K562 (cell line): ENCODE measurements at regions not wholly inside any gene's neighbourhood (a gene's known extent, or its start where the extent isn't known, plus 50 kb on each side); places are given as distances from the start of the nearest gene placed in this dataset.

Source experiments
- ATAC-seq: fragments of 200-7000 bp; cut with Tn5 transposase; 3 replicates; pipeline ENCODE4 v1.9.1; 2020; ENCODE audit warnings: moderate library complexity
- BruUV-seq: library from RNA; stranded (reverse); fragments of 400-500 nt; replicated peaks from 2 replicates; lab custom pipeline; 2021; lab: Mats Ljungman, UMichigan
- CTCF ChIA-PET: fragments of 300-600 bp; formaldehyde crosslinking; extraction: SDS; loops from one replicate; lab custom pipeline; 2021; ENCODE audit warnings: low intra/inter-chr PET ratio; lab: Yijun Ruan, JAX
- POLR2A ChIA-PET: fragments of 300-600, 350-650 bp; sonication (Branson Sonifier 250); formaldehyde crosslinking; extraction: SDS; loops from one replicate; lab custom pipeline; 2021; ENCODE audit warnings: antibody characterized with exemption, inconsistent platforms; lab: Yijun Ruan, JAX
- DNase-seq, 4 experiments: peaks; one replicate each; pipeline versions ENCODE4 v3.0.0 to v3.0.0-alpha.2; 2011 to 2018; ENCODE audit warnings: low spot score in 3 of 4, mixed read lengths in 3 of 4; ENCODE audit errors: extremely low read depth in 1 of 4
- FAIRE-seq: peaks from 2 replicates; lab custom pipeline; 2011; peaks lifted over from hg19 to GRCh38; lab: Jason Lieb, UNC
- H2AFZ ChIP-seq: 2 replicates; pipeline ENCODE4 v1.6.0; 2011; ENCODE audit warnings: low read depth, low read length, control low read depth, inconsistent platforms
- H3K27ac ChIP-seq: fragments of 200-600 bp; 3 replicates; pipeline ENCODE4 v1.8.0; 2011; ENCODE audit warnings: low read depth, mild to moderate bottlenecking, control low read depth, inconsistent platforms, low read length, moderate library complexity, mixed read lengths; ENCODE audit errors: extremely low read depth
- H3K27me3 ChIP-seq, 2 experiments: fragments of 300-600 bp in 1 of 2; 2 replicates in 1 of 2; 3 replicates in 1 of 2; pipeline versions ENCODE4 v1.6.0 to v1.8.0; 2011; ENCODE audit warnings: inconsistent platforms in 2 of 2, low read length in 2 of 2, mild to moderate bottlenecking in 1 of 2, mixed read lengths in 1 of 2, moderate library complexity in 1 of 2; ENCODE audit not compliant: control insufficient read depth in 2 of 2, insufficient read depth in 2 of 2
- H3K36me3 ChIP-seq: fragments of 300-600 bp; 3 replicates; pipeline ENCODE4 v1.8.0; 2011; ENCODE audit warnings: mild to moderate bottlenecking, low read length, inconsistent platforms; ENCODE audit not compliant: control insufficient read depth, insufficient read depth
- H3K4me1 ChIP-seq, 2 experiments: fragments of 200-600 bp in 1 of 2; replicated peaks in 1 of 2; 2 replicates in 1 of 2; 3 replicates in 1 of 2; pipeline versions ENCODE4 v1.5.1 to v1.8.0; 2011; ENCODE audit warnings: inconsistent platforms in 2 of 2, low read length in 2 of 2, mild to moderate bottlenecking in 1 of 2, mixed read lengths in 1 of 2, moderate library complexity in 1 of 2; ENCODE audit not compliant: control insufficient read depth in 2 of 2, insufficient read depth in 2 of 2
- H3K4me2 ChIP-seq: 2 replicates; pipeline ENCODE4 v1.6.1; 2011; ENCODE audit warnings: low read length, control low read depth, inconsistent platforms, mixed read lengths; ENCODE audit not compliant: insufficient read depth
- H3K4me3 ChIP-seq: fragments of 200-600 bp; sonication (generic), shearing (Covaris generic); 2 replicates; pipeline ENCODE4 v1.5.1; 2016; ENCODE audit warnings: control low read depth, inconsistent platforms
- H3K79me2 ChIP-seq: fragments of 200-600 bp; 3 replicates; pipeline ENCODE4 v1.8.0; 2011; ENCODE audit warnings: low read length, inconsistent platforms; ENCODE audit not compliant: control insufficient read depth, insufficient read depth
- H3K9ac ChIP-seq, 2 experiments: 2 replicates each; pipeline versions ENCODE4 v1.6.0 to v1.6.1; 2011; ENCODE audit warnings: low read depth in 2 of 2, low read length in 2 of 2, control low read depth in 1 of 2, inconsistent platforms in 1 of 2, mild to moderate bottlenecking in 1 of 2, mixed read lengths in 1 of 2; ENCODE audit not compliant: insufficient read depth in 1 of 2
- H3K9me1 ChIP-seq: one replicate; pipeline ENCODE4 v1.6.0; 2011; ENCODE audit warnings: inconsistent platforms, mild to moderate bottlenecking, low read length, moderate library complexity; ENCODE audit not compliant: control insufficient read depth, insufficient read depth
- H3K9me3 ChIP-seq: replicated peaks from 2 replicates; pipeline ENCODE4 v1.5.1; 2011; ENCODE audit warnings: low read depth, low read length, inconsistent platforms; ENCODE audit not compliant: control insufficient read depth, insufficient read depth
- H4K20me1 ChIP-seq: replicated peaks from 2 replicates; pipeline ENCODE4 v1.6.1; 2011; ENCODE audit warnings: low read length, inconsistent platforms, mixed read lengths; ENCODE audit not compliant: control insufficient read depth, insufficient read depth
- COPS2 ChIP-seq: fragments of 450-650 bp; conservative IDR thresholded peaks from 2 replicates; pipeline ENCODE4 v1.6.1; 2016; ENCODE audit warnings: mild to moderate bottlenecking, moderate library complexity
- ERF ChIP-seq: fragments of 450-650 bp; formaldehyde crosslinking; IDR thresholded peaks from 2 replicates; pipeline ENCODE4 v1.4.0; 2020; ENCODE audit warnings: mild to moderate bottlenecking, mixed read lengths
- HNRNPLL ChIP-seq: fragments of 200-400 bp; formaldehyde crosslinking; IDR thresholded peaks from 2 replicates; pipeline ENCODE4 v1.6.1; 2017; ENCODE audit warnings: low read length, low read depth, mild to moderate bottlenecking; ENCODE audit not compliant: poor library complexity, severe bottlenecking
- MED1 ChIP-seq: sonication (generic); formaldehyde crosslinking; IDR thresholded peaks from 2 replicates; pipeline ENCODE4 v1.8.1; 2023; ENCODE audit warnings: missing genetic modification reagents, borderline replicate concordance
- NFXL1 ChIP-seq: fragments of 450-650 bp; formaldehyde crosslinking; IDR thresholded peaks from 2 replicates; pipeline ENCODE4 v1.4.0; 2021; ENCODE audit warnings: mild to moderate bottlenecking
- PHF21A ChIP-seq: fragments of 450-650 bp; IDR thresholded peaks from 2 replicates; pipeline ENCODE4 v1.6.1; 2017; ENCODE audit warnings: low read depth, borderline replicate concordance
- PYGO2 ChIP-seq: fragments of 450-650 bp; IDR thresholded peaks from 2 replicates; pipeline ENCODE4 v1.6.1; 2016; ENCODE audit warnings: mild to moderate bottlenecking, missing genetic modification characterization, moderate library complexity, missing compliant biosample characterization
- RBM14 ChIP-seq: fragments of 200-400 bp; formaldehyde crosslinking; IDR thresholded peaks from 2 replicates; pipeline ENCODE4 v1.6.1; 2018; ENCODE audit warnings: low read depth, mild to moderate bottlenecking, low read length, moderate library complexity, borderline replicate concordance; ENCODE audit not compliant: insufficient read depth
- SMC3 ChIP-seq: conservative IDR thresholded peaks from 2 replicates; pipeline ENCODE4 v1.6.1; 2011; ENCODE audit warnings: low read depth, low read length, improper control_type of control experiment; ENCODE audit not compliant: insufficient read depth
- ZNF431 ChIP-seq: sonication (generic); formaldehyde crosslinking; IDR thresholded peaks from 2 replicates; pipeline ENCODE4 v1.8.0; 2022; ENCODE audit warnings: mild to moderate bottlenecking, missing genetic modification reagents
- ZNF780A ChIP-seq: fragments of 250-450 bp; sonication (Bioruptor Pico); IDR thresholded peaks from 2 replicates; pipeline ENCODE4 v1.5.0; 2021; ENCODE audit warnings: mild to moderate bottlenecking
- WGBS: fragments of 100-300 bp; shearing (Covaris generic); methylation state at CpG from one replicate; pipeline ENCODE4 v1.1.6; 2016; ENCODE audit warnings: low coverage, mixed read lengths; ENCODE audit not compliant: insufficient coverage; ENCODE audit errors: missing lambda C conversion rate; 5-methylcytosine and 5-hydroxymethylcytosine counted together
- in situ Hi-C: fragments of 300-500 bp; cut with MboI; formaldehyde crosslinking; loops from 4 replicates; pipeline ENCODE4 v1.15.0; 2018; ENCODE audit warnings: inconsistent platforms, mixed read lengths
- intact Hi-C: fragments of 100-400 bp; cut with micrococcal nuclease; formaldehyde crosslinking; loops from 2 replicates; pipeline ENCODE4 v1.14.2; 2022
- TF ChIP-seq, protein P1 (sequence below): fragments of 450-650 bp; formaldehyde crosslinking; IDR thresholded peaks from 2 replicates; pipeline ENCODE4 v1.4.0; 2022; ENCODE audit warnings: missing genetic modification characterization
- TF ChIP-seq, protein P2 (sequence below): sonication (generic); formaldehyde crosslinking; IDR thresholded peaks from 2 replicates; pipeline ENCODE4 v1.9.0; 2022; ENCODE audit warnings: mild to moderate bottlenecking, missing genetic modification reagents
- TF ChIP-seq, protein P3 (sequence below): fragments of 250-450 bp; sonication (Bioruptor Pico); IDR thresholded peaks from 2 replicates; pipeline ENCODE4 v1.5.0; 2020; ENCODE audit warnings: mild to moderate bottlenecking
- TF ChIP-seq, protein P4 (sequence below): fragments of 450-650 bp; IDR thresholded peaks from 2 replicates; pipeline ENCODE4 v1.6.1; 2014; ENCODE audit warnings: low read depth, mild to moderate bottlenecking, moderate library complexity, borderline replicate concordance
- TF ChIP-seq, protein P5 (sequence below): fragments of 250-450 bp; sonication (Bioruptor Pico); IDR thresholded peaks from 2 replicates; pipeline ENCODE4 v1.8.0; 2022; ENCODE audit warnings: moderate library complexity, mild to moderate bottlenecking, inconsistent platforms

DNA sequence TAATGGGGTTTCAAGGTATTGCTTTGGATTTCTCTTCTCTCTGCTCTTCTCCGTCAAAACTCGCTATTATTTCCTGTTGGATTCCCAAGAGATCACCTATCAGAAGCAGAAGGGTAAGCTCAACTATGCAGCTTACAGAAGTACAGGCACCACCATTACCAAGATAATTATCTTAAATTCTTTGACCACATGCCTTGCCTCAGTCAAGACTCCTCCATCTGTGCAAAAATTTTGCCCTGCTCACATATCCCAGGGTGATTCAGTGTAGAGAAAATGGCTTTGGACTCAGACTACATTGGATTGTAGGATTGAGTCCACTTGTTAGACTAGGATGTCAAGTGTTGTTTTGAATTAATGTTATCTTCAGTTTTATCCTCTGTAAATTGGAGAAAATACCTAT lies 698.7 kb downstream of the TDRD15 start:
- intact Hi-C loops (no loop called here), in situ Hi-C loops (no loop called here)
- ChIA-PET CTCF (no interaction called here), POLR2A (no interaction called here)
- DNase-seq (no peak), ATAC-seq (no peak), FAIRE-seq (no peak)
- H3K4me3 ChIP-seq = no peak overlapping the region
- H3K9me3 ChIP-seq = no peaks in the 10 kb centered on the region
- H3K79me2 ChIP-seq = no peaks in the 10 kb centered on the region
- no peaks in the 10 kb centered on the region for H4K20me1 ChIP-seq
- no peaks in the 10 kb centered on the region for H3K27me3 ChIP-seq
- H3K4me2 ChIP-seq = no peak overlapping the region
- 0% methylated on average over 2 of the region's 2 CpGs for WGBS
- no peaks in the 10 kb centered on the region for H3K9me1 ChIP-seq
- no TSS peak for BruUV-seq
- H3K9ac ChIP-seq = no peak overlapping the region
- H2AFZ ChIP-seq = no peak overlapping the region
- H3K4me1 ChIP-seq = no peaks in the 10 kb centered on the region
- H3K27ac ChIP-seq = no peak overlapping the region
- H3K36me3 ChIP-seq = no peaks in the 10 kb centered on the region
- TF ChIP-seq ZNF780A (CRISPR knock-in tag) (no peak), SMC3 (no peak), HNRNPLL (no peak), ZNF431 (CRISPR knock-in tag) (no peak), PHF21A (no peak), NFXL1 (no peak), ERF (no peak), RBM14 (no peak), MED1 (CRISPR knock-in tag) (no peak), PYGO2 (tag) (no peak), COPS2 (no peak)
- TF ChIP-seq, protein P1, sequence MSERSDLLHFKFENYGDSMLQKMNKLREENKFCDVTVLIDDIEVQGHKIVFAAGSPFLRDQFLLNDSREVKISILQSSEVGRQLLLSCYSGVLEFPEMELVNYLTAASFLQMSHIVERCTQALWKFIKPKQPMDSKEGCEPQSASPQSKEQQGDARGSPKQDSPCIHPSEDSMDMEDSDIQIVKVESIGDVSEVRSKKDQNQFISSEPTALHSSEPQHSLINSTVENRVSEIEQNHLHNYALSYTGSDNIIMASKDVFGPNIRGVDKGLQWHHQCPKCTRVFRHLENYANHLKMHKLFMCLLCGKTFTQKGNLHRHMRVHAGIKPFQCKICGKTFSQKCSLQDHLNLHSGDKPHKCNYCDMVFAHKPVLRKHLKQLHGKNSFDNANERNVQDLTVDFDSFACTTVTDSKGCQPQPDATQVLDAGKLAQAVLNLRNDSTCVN = no peak
- TF ChIP-seq, protein P2, sequence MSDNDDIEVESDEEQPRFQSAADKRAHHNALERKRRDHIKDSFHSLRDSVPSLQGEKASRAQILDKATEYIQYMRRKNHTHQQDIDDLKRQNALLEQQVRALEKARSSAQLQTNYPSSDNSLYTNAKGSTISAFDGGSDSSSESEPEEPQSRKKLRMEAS (CRISPR knock-in tag) = no peak
- TF ChIP-seq, protein P3, sequence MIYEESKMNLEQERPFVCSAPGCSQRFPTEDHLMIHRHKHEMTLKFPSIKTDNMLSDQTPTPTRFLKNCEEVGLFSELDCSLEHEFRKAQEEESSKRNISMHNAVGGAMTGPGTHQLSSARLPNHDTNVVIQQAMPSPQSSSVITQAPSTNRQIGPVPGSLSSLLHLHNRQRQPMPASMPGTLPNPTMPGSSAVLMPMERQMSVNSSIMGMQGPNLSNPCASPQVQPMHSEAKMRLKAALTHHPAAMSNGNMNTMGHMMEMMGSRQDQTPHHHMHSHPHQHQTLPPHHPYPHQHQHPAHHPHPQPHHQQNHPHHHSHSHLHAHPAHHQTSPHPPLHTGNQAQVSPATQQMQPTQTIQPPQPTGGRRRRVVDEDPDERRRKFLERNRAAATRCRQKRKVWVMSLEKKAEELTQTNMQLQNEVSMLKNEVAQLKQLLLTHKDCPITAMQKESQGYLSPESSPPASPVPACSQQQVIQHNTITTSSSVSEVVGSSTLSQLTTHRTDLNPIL (CRISPR knock-in tag) = no peak
- TF ChIP-seq, protein P4, sequence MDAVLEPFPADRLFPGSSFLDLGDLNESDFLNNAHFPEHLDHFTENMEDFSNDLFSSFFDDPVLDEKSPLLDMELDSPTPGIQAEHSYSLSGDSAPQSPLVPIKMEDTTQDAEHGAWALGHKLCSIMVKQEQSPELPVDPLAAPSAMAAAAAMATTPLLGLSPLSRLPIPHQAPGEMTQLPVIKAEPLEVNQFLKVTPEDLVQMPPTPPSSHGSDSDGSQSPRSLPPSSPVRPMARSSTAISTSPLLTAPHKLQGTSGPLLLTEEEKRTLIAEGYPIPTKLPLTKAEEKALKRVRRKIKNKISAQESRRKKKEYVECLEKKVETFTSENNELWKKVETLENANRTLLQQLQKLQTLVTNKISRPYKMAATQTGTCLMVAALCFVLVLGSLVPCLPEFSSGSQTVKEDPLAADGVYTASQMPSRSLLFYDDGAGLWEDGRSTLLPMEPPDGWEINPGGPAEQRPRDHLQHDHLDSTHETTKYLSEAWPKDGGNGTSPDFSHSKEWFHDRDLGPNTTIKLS = no peak
- TF ChIP-seq, protein P5, sequence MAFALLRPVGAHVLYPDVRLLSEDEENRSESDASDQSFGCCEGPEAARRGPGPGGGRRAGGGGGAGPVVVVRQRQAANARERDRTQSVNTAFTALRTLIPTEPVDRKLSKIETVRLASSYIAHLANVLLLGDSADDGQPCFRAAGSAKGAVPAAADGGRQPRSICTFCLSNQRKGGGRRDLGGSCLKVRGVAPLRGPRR (CRISPR knock-in tag) = no peak
